ENCODE measurements at regions not wholly inside any gene's neighbourhood (a gene's known extent, or its start where the extent isn't known, plus 50 kb on each side); places are given as distances from the start of the nearest gene placed in this dataset.
"Not testable (repeated sequence)": the region's sequence is repeated elsewhere in the genome, so short reads cannot be mapped to it uniquely, and the experiment has no call there.

DNA sequence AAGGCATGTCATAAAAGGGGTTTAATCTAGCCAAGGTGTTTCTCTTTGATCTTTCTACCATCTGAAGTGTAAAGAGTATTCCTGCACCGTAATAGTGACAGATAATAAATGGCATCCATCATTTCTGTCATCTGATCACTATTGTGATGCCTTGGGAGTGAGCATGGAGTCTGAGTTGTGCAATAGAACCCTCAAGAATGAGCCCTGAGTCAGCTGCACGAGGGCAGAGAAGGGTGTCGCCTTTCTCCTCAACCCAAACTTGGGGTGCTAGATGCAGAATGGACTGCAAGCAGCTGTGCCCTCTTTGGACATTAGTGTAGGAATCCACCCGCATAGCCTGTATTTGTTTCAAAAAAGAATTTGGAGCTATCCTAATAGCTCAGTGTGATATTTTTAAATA, 115.2 kb downstream of the ZNF37A start:
- Histone ChIP-seq H3K4me1 (no peaks in the 10 kb centered on the region), H3K27me3 (no peaks in the 10 kb centered on the region), H3K36me3 (no peaks in the 10 kb centered on the region), H3K27ac (no peak overlapping the region), H3K4me3 (replicated peaks in 1 of 3) (no peak overlapping the region), H3K9me3 (no peaks in the 10 kb centered on the region)
- TF ChIP-seq POLR2A (IDR thresholded peaks at IDR 0.05) = no peak
- TF ChIP-seq CTCF (IDR thresholded peaks at IDR 0.05) = no peak
- no peak for DNase-seq
- intact Hi-C loops (cut with DNase I) = no loop called here
- 47 to 60% methylated on average over 4 of the region's 4 CpGs for whole genome bisulfite sequencing, 2 donors

DNA sequence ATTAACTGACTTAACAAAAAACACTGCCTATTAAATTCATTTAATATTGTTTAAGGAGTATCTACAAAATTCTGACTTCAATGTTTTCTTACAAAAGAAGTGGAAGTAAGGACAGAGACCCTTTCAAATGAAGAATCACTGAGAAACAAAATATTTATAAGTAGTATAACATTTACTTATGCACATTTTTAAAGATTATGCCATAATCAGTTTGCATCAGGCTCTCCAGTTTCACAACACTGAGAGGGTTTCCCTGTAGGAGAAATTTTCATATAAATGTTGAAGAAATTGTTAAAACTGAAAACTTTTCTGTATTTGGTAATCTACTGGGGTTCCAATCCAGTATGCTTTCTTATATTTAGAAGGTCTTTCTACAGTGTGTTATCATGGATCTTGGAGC, 115.6 kb downstream of the ZNF37A start:
- H3K4me1 ChIP-seq; DNase-seq; H3K4me3 ChIP-seq (replicated peaks in 1 of 3); H3K27ac ChIP-seq; intact Hi-C loops (cut with DNase I); H3K36me3 ChIP-seq; H3K9me3 ChIP-seq; H3K27me3 ChIP-seq: not testable (repeated sequence)

- Histone ChIP-seq H3K36me3 (no peaks in the 10 kb centered on the region), H3K27ac (no peak overlapping the region), H3K9me3 (no peaks in the 10 kb centered on the region), H3K4me3 (replicated peaks in 1 of 3) (no peak overlapping the region), H3K27me3 (no peaks in the 10 kb centered on the region), H3K4me1 (no peaks in the 10 kb centered on the region)
- DNase-seq = no peak
- TF ChIP-seq CTCF (IDR thresholded peaks at IDR 0.05) = no peak
- TF ChIP-seq POLR2A (IDR thresholded peaks at IDR 0.05) = no peak
- 66 to 72% methylated on average over 1 of the region's 1 CpG for WGBS, 2 donors
- intact Hi-C loops (cut with DNase I) = no loop called here
Measured at GRCh38 chr10:38212460-38212859, 118.3 kb downstream of the ZNF37A start.

DNA sequence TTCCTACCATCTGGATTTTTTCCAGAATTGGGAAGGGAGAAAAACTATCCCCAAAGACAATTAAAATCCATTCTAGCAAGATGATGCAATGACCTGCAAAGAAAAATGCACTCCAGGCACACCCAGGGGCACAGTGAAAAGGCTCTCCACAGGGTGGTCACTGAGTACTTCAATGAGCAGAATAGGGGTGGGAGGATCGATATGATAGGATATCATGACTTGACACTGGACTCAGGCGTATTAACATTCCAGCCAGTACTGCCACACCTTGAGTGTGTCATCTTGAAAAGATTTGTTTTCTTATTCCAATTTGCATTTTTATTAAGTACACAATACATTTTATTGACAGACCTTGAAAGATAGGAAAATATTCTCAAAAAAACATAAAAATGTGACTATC, 132.2 kb downstream of the ZNF37A start:
- no peaks in the 10 kb centered on the region for H3K36me3 ChIP-seq
- TF ChIP-seq CTCF (IDR thresholded peaks at IDR 0.05) (no peak), POLR2A (IDR thresholded peaks at IDR 0.05) (no peak)
- H3K4me3 ChIP-seq (replicated peaks in 1 of 3) = no peak overlapping the region
- no peak for DNase-seq
- H3K4me1 ChIP-seq = no peaks in the 10 kb centered on the region
- no peaks in the 10 kb centered on the region for H3K27me3 ChIP-seq
- intact Hi-C loops (cut with DNase I) = no loop called here
- WGBS, 2 donors = 77 to 78% methylated on average over 2 of the region's 2 CpGs
- no peak overlapping the region for H3K27ac ChIP-seq
- H3K9me3 ChIP-seq = no peaks in the 10 kb centered on the region

- no peak for DNase-seq
- WGBS, 2 donors = 84 to 85% methylated on average over 2 of the region's 2 CpGs
- intact Hi-C loops (cut with DNase I) = no loop called here
- H3K9me3 ChIP-seq = no peaks in the 10 kb centered on the region
- no peak overlapping the region for H3K27ac ChIP-seq
- H3K27me3 ChIP-seq = no peaks in the 10 kb centered on the region
- TF ChIP-seq POLR2A (IDR thresholded peaks at IDR 0.05) (no peak), CTCF (IDR thresholded peaks at IDR 0.05) (no peak)
- no peaks in the 10 kb centered on the region for H3K4me1 ChIP-seq
- no peak overlapping the region for H3K4me3 ChIP-seq (replicated peaks in 1 of 3)
- no peaks in the 10 kb centered on the region for H3K36me3 ChIP-seq
Measured at GRCh38 chr10:38228394-38228793, 134.3 kb downstream of the ZNF37A start.

GRCh38 chr10:38238479-38238878, 144.3 kb downstream of the ZNF37A start:
- 73 to 82% methylated on average over 2 of the region's 2 CpGs for WGBS, 2 donors
- DNase-seq; H3K4me1 ChIP-seq; H3K36me3 ChIP-seq; H3K4me3 ChIP-seq (replicated peaks in 1 of 3); intact Hi-C loops (cut with DNase I); H3K27me3 ChIP-seq; H3K27ac ChIP-seq; H3K9me3 ChIP-seq: not testable (repeated sequence)

- H3K4me3 ChIP-seq (replicated peaks in 1 of 3); H3K4me1 ChIP-seq; intact Hi-C loops (cut with DNase I); DNase-seq; H3K27ac ChIP-seq; H3K27me3 ChIP-seq; H3K36me3 ChIP-seq; H3K9me3 ChIP-seq: not testable (repeated sequence)
- 30 to 47% methylated on average over 2 of the region's 2 CpGs for WGBS, 2 donors
Measured at GRCh38 chr10:38242061-38242649, 148.0 kb downstream of the ZNF37A start.

DNA sequence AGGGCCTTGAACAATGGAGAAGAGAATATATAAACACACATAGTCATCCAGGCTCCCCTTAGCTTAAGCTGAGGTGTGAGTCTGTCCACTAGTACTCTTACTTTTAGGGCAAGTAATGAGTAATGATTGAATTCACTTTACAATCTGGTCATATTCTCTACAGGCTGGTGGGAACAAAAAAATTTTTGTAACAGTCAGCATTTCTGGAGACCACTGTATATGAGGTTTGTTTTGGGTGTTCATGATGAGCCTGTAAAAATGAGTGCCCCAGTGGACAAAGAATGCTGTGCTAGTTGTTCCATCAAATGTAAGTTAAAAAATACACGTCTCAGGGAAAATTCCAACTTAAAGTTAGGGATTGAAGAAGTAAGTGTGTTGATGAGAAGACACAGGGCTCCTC, 154.0 kb downstream of the ZNF37A start:
- DNase-seq; intact Hi-C loops (cut with DNase I); H3K4me3 ChIP-seq (replicated peaks in 1 of 3); H3K9me3 ChIP-seq; H3K27me3 ChIP-seq; H3K36me3 ChIP-seq; H3K4me1 ChIP-seq; H3K27ac ChIP-seq: not testable (repeated sequence)
- WGBS, 2 donors = 32 to 42% methylated on average over 1 of the region's 1 CpG

GRCh38 chr10:38252551-38252950, 158.4 kb downstream of the ZNF37A start:
- intact Hi-C loops (cut with DNase I); H3K36me3 ChIP-seq; H3K27me3 ChIP-seq; H3K4me3 ChIP-seq (replicated peaks in 1 of 3); H3K9me3 ChIP-seq; H3K4me1 ChIP-seq; H3K27ac ChIP-seq; DNase-seq: not testable (repeated sequence)
- 36 to 57% methylated on average over 4 to 6 of the region's 6 CpGs for WGBS, 2 donors

Data from thyroid gland (tissue), 4 donors.